Gastroesophageal sphincter (tissue), 3 donors: ENCODE measurements at regions not wholly inside any gene's neighbourhood (a gene's known extent, or its start where the extent isn't known, plus 50 kb on each side); places are given as distances from the start of the nearest gene placed in this dataset.

Experiments
- CTCF ChIP-seq, 4 experiments: fragments of 200-600 bp in 2 of 4; fragments of 450-650 bp in 2 of 4; sonication (generic) in 1 of 4; IDR thresholded peaks; one replicate each; pipeline ENCODE4 v1.5.1; 2017 to 2019; ENCODE audit warnings: antibody characterized with exemption in 4 of 4, mild to moderate bottlenecking in 2 of 4, moderate library complexity in 2 of 4
- EP300 ChIP-seq: sonication (generic); formaldehyde crosslinking; IDR thresholded peaks from one replicate; pipeline ENCODE4 v1.6.1; 2017; ENCODE audit warnings: antibody characterized with exemption, mild to moderate bottlenecking
- POLR2A ChIP-seq, 2 donors: fragments of 450-650 bp; IDR thresholded peaks; one replicate each; pipeline ENCODE4 v1.6.1; 2017; ENCODE audit warnings: antibody characterized with exemption in 2 of 2, mild to moderate bottlenecking in 2 of 2, moderate library complexity in 1 of 2

GRCh38 chr16:7004266-7004665 lies 328.4 kb upstream of the RBFOX1 start:
- TF ChIP-seq POLR2A (IDR thresholded peaks at IDR 0.05) = no peak
- no peak for TF ChIP-seq CTCF (IDR thresholded peaks at IDR 0.05)
- TF ChIP-seq EP300 = no peak
